ENCODE measurements at regions not wholly inside any gene's neighbourhood (a gene's known extent, or its start where the extent isn't known, plus 50 kb on each side); places are given as distances from the start of the nearest gene placed in this dataset.

DNA sequence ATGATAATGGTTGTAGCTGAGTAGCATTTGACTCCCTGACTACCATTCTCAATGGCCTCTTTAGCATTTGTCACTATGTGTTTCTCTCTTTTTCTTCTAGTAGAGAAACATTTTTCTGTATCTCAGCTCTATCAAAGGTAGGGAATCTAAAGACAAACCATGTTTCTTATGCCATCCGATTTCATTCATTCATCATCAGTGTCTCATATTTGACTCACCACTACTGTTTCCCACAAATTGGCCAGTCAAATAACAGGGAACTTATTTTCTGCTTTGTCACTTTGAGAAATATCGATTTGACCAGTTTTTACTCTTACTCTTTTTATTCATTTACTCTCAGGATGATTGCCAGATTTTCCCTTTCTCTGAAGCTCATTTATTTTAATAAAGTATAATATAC is 282.3 kb downstream of the TMEM167A start:
- Histone ChIP-seq H3K27ac (no peak overlapping the region), H3K4me3 (no peak overlapping the region), H3K9me3 (no peaks in the 10 kb centered on the region), H3K27me3 (no peaks in the 10 kb centered on the region), H3K36me3 (no peaks in the 10 kb centered on the region), H3K4me1 (no peaks in the 10 kb centered on the region)
- intact Hi-C loops (cut with DNase I; ENCODE audit: low total_unique reads) = no loop called here
- no peak for DNase-seq
- no peak for TF ChIP-seq POLR2A (IDR thresholded peaks at IDR 0.05)
- TF ChIP-seq, protein P1, sequence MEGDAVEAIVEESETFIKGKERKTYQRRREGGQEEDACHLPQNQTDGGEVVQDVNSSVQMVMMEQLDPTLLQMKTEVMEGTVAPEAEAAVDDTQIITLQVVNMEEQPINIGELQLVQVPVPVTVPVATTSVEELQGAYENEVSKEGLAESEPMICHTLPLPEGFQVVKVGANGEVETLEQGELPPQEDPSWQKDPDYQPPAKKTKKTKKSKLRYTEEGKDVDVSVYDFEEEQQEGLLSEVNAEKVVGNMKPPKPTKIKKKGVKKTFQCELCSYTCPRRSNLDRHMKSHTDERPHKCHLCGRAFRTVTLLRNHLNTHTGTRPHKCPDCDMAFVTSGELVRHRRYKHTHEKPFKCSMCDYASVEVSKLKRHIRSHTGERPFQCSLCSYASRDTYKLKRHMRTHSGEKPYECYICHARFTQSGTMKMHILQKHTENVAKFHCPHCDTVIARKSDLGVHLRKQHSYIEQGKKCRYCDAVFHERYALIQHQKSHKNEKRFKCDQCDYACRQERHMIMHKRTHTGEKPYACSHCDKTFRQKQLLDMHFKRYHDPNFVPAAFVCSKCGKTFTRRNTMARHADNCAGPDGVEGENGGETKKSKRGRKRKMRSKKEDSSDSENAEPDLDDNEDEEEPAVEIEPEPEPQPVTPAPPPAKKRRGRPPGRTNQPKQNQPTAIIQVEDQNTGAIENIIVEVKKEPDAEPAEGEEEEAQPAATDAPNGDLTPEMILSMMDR (IDR thresholded peaks at IDR 0.05) = no peak

GRCh38 chr5:82793808-82794419 is 283.3 kb downstream of the TMEM167A start:
- Histone ChIP-seq H3K9me3 (no peaks in the 10 kb centered on the region), H3K27ac (no peak overlapping the region), H3K36me3 (no peaks in the 10 kb centered on the region), H3K4me1 (no peaks in the 10 kb centered on the region), H3K4me3 (no peak overlapping the region), H3K27me3 (no peaks in the 10 kb centered on the region)
- intact Hi-C loops (cut with DNase I; ENCODE audit: low total_unique reads) = no loop called here
- no peak for DNase-seq
- no peak for TF ChIP-seq POLR2A (IDR thresholded peaks at IDR 0.05)
- TF ChIP-seq, protein P1 (IDR thresholded peaks at IDR 0.05) = peak in 3 of 4 experiments; percentile 26 to 42 (median 35)

DNA sequence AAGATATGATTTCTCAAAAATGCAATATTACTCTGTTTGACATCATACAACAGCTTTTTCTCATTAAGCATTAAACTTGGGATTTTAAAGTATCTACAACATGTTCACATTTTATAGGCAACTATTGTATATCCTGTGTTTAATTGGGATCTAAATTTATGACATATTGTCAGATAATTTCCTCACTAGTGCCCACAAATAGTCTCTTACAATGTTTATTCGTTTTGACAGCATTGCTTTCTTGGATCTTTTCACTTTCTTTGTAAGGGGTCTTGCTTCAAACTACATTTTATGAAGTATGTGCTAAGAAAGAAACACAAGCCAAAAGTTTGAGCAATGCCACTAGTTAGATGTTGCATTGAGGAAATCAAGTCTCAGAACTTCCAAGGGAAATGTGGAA is 285.1 kb downstream of the TMEM167A start:
- Histone ChIP-seq H3K4me1 (no peaks in the 10 kb centered on the region), H3K4me3 (no peak overlapping the region), H3K9me3 (no peaks in the 10 kb centered on the region), H3K27me3 (no peaks in the 10 kb centered on the region), H3K27ac (no peak overlapping the region), H3K36me3 (no peaks in the 10 kb centered on the region)
- TF ChIP-seq POLR2A (IDR thresholded peaks at IDR 0.05) = no peak
- TF ChIP-seq, protein P1 (IDR thresholded peaks at IDR 0.05) = no peak
- no peak for DNase-seq
- intact Hi-C loops (cut with DNase I; ENCODE audit: low total_unique reads) = no loop called here

- intact Hi-C loops (cut with DNase I; ENCODE audit: low total_unique reads) = no loop called here
Measured at GRCh38 chr5:82789095-82789494, 288.1 kb downstream of the TMEM167A start.

GRCh38 chr5:82786748-82787147 is 290.4 kb downstream of the TMEM167A start:
- no peaks in the 10 kb centered on the region for H3K4me1 ChIP-seq
- no peaks in the 10 kb centered on the region for H3K27me3 ChIP-seq
- no peak for DNase-seq
- intact Hi-C loops (cut with DNase I; ENCODE audit: low total_unique reads) = no loop called here
- H3K27ac ChIP-seq = no peak overlapping the region
- no peaks in the 10 kb centered on the region for H3K9me3 ChIP-seq
- no peak overlapping the region for H3K4me3 ChIP-seq
- TF ChIP-seq, protein P1 (IDR thresholded peaks at IDR 0.05) = no peak
- TF ChIP-seq POLR2A (IDR thresholded peaks at IDR 0.05) = no peak
- no peaks in the 10 kb centered on the region for H3K36me3 ChIP-seq

More at GRCh38 chr5:82789095-82789494, 288.1 kb downstream of the TMEM167A start:
- Histone ChIP-seq H3K9me3 (no peaks in the 10 kb centered on the region), H3K27me3 (no peaks in the 10 kb centered on the region), H3K27ac (no peak overlapping the region), H3K4me1 (no peaks in the 10 kb centered on the region), H3K36me3 (no peaks in the 10 kb centered on the region), H3K4me3 (no peak overlapping the region)
- TF ChIP-seq POLR2A (IDR thresholded peaks at IDR 0.05) = no peak
- DNase-seq = no peak

Measured in uterus (tissue), 3 donors.